ENCODE measurements at regions not wholly inside any gene's neighbourhood (a gene's known extent, or its start where the extent isn't known, plus 50 kb on each side); places are given as distances from the start of the nearest gene placed in this dataset.
"Not testable (repeated sequence)": the region's sequence is repeated elsewhere in the genome, so short reads cannot be mapped to it uniquely, and the experiment has no call there.

GRCh38 chr7:32691965-32692815, 196.9 kb downstream of the AVL9 start:
- in situ Hi-C loops (cut with HindIII; ENCODE audit: low sequenced_read_pairs) = not testable (repeated sequence)

- in situ Hi-C loops (cut with HindIII; ENCODE audit: low sequenced_read_pairs) = not testable (repeated sequence)
These were observed 192.8 kb downstream of the AVL9 start for GRCh38 chr7:32688092-32688491.

- in situ Hi-C loops (cut with HindIII; ENCODE audit: low sequenced_read_pairs) = no loop called here
These were observed 185.9 kb downstream of the AVL9 start for GRCh38 chr7:32681174-32681518.

- in situ Hi-C loops (cut with HindIII; ENCODE audit: low sequenced_read_pairs) = no loop called here
These were observed 185.2 kb downstream of the AVL9 start for GRCh38 chr7:32680259-32681173.

DNA sequence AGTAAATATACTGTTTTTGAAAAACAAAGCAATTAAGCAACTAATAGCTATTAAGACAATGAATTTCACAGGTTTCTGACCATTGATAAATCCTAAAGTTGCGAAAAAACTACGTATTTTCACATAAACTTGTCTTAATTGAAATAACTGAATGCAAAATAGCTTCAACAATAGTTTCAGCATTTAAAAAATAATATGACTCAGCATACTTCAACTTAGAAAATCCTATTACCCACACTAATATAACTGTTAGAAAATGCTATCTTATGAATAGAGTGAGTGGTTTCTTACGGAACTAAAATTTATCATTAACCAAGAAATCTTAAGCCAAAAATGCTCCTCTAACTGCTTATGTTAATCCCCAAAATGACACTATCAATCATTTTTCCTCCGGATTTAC, 183.9 kb downstream of the AVL9 start:
- in situ Hi-C loops (cut with HindIII; ENCODE audit: low sequenced_read_pairs) = no loop called here

DNA sequence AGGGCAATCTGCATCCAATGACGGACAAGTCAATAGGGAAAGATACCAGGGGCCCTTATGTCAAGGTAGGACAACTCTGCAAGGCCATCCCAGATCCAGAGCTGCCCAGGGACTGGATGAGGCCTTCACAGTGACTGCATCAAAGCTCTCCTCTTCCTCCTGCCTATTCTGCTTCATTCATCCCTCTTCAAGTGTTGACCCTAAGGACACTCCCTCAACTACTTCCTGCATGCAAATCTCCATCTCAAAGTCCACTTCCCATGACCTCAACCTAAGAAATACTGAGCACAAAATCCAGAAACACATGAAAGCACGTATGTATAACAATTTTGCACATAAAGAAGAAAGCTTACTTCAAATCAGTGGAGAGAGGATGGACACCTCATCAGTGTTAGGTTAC, 182.3 kb downstream of the AVL9 start:
- in situ Hi-C loops (cut with HindIII; ENCODE audit: low sequenced_read_pairs) = no loop called here

- in situ Hi-C loops (cut with HindIII; ENCODE audit: low sequenced_read_pairs) = no loop called here
These were observed 181.1 kb downstream of the AVL9 start for GRCh38 chr7:32676249-32676941.

- in situ Hi-C loops (cut with HindIII; ENCODE audit: low sequenced_read_pairs) = no loop called here
These were observed 178.1 kb downstream of the AVL9 start for GRCh38 chr7:32673275-32673983.

DNA sequence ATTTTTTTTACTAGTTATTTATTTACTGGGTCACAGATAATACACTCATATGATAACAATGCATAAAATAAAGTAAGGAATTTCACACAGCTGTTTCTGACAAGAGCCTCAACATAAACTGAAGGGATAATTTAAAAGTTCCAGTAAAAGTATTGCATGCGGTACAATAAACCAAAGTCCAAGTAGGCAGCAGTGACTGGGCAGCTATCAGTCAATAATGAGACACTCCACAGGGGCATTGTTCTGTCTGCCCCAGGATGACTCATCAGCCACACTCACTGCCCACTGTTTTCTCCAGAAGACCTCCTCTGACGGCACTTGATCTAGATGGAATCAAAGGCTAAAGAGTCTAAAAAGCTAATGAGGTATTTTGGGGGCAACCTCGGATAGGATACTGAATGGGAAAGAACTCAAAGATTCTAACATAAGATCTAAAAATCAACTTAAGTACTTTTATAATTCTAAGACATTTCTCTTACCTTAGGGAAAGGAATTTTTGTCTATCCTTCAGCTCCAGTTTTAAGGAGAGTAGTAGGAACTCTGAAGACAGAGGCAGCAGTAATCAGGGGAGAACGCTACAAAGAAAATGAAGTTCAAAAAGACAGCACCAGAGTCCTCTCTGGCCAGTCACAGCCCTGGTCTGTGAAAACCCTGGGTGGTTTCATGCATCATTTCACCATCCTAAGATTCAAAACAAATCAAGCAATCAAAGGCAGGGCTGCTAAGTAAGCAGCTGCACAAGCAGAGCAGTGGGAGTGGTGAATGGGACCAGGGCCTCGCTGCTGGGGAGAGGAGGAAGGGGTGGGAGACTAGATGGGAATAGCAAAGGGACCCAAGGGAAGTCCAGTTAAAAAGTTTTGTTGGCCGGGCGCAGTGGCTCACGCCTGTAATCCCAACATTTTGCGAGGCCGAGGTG, 175.1 kb downstream of the AVL9 start:
- in situ Hi-C loops (cut with HindIII; ENCODE audit: low sequenced_read_pairs) = no loop called here

GRCh38 chr7:32669173-32669870, 174.0 kb downstream of the AVL9 start:
- in situ Hi-C loops (cut with HindIII; ENCODE audit: low sequenced_read_pairs) = not testable (repeated sequence)

GRCh38 chr7:32668387-32669097, 173.3 kb downstream of the AVL9 start:
- in situ Hi-C loops (cut with HindIII; ENCODE audit: low sequenced_read_pairs) = not testable (repeated sequence)

GRCh38 chr7:32667586-32667985, 172.3 kb downstream of the AVL9 start:
- in situ Hi-C loops (cut with HindIII; ENCODE audit: low sequenced_read_pairs) = not testable (repeated sequence)

DNA sequence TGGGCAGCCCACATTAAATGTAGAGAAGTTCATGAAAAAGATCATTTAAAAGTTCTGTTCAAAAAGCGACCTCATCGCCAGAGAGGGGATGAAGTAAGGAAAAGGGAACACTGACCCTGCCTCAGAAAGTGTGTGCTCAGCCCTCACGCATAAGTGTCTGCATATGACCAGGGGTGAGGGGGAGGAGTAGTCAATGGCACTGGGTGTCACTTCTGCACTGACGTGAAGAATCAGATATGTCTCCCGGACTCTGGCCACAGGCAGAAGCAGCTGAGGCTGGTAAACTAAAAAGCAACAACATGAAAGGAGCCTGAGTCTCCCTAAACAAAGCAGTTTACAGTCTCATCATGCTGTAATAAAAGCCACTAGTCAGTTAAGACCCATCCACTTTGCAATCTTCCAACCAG, 168.5 kb downstream of the AVL9 start:
- in situ Hi-C loops (cut with HindIII; ENCODE audit: low sequenced_read_pairs) = not testable (repeated sequence)

DNA sequence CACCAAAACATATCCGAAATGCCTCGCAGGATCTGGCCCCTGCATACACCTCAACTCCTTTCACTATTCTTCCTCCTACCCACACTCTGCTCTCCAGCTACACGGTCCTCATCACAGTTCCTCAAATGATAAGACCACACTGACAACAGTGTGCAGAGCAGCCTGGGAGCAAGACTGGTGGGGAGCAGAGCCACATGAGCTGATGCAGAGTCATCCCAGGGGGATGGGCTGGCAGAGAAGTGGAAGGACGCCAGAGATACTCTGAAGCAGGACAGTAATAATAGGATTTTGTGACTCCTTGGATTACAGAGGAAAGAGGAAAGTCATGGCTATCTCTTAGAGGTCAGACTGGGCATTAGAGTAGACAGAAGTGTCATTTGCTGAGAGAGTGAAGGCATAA, 167.2 kb downstream of the AVL9 start:
- in situ Hi-C loops (cut with HindIII; ENCODE audit: low sequenced_read_pairs) = not testable (repeated sequence)

GRCh38 chr7:32661929-32662328, 166.6 kb downstream of the AVL9 start:
- in situ Hi-C loops (cut with HindIII; ENCODE audit: low sequenced_read_pairs) = no loop called here

DNA sequence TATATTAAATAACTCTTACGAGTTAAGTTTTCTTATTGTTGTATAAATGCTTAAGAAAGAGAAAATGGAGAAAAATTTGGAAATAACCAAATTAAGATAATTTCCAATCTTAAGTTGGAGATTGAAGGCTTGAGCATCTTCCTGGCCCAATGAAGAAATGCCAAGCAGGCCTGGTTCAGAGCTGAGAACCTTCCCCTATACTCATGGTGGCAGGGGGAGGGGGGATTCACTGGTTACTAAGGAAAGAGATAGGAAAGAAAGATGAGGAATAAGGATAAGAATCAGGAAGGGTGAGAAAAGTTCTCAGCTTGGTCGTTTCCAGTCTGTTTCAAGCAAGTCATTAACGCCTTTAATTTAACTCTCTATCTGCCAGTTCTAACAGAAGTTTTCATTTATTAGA, 166.2 kb downstream of the AVL9 start:
- in situ Hi-C loops (cut with HindIII; ENCODE audit: low sequenced_read_pairs) = no loop called here

GRCh38 chr7:32660936-32661335, 165.6 kb downstream of the AVL9 start:
- in situ Hi-C loops (cut with HindIII; ENCODE audit: low sequenced_read_pairs) = no loop called here

- in situ Hi-C loops (cut with HindIII; ENCODE audit: low sequenced_read_pairs) = no loop called here
These were observed 164.6 kb downstream of the AVL9 start for GRCh38 chr7:32659853-32660252.
